ENCODE measurements at regions not wholly inside any gene's neighbourhood (a gene's known extent, or its start where the extent isn't known, plus 50 kb on each side); places are given as distances from the start of the nearest gene placed in this dataset.

DNA sequence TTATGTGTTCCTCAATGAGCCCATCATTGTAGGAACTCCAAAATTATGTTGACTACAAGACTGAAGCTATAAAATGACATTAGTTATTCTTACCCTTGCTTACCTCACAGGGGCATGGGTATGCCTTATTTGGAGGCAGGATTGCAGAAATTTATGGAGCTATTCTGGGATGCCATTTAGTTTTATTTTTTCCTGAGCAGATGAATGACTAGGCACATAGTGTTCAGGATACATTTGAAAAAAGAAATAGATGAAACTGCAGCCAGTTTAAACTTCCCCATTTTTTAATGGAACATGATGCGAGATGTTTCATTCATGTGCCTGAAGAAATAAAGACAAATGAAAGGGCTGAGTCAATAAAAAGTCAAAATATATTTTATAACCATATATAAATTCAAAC, 399.2 kb upstream of the JAG1 start:
- TF ChIP-seq POLR2A (IDR thresholded peaks at IDR 0.05; ENCODE audit: low read length), result no peak
- TF ChIP-seq GATA1 (IDR thresholded peaks at IDR 0.05; ENCODE audit: low read depth, low read length), result no peak
